A549 (cell line): ENCODE measurements at regions not wholly inside any gene's neighbourhood (a gene's known extent, or its start where the extent isn't known, plus 50 kb on each side); places are given as distances from the start of the nearest gene placed in this dataset.

Experiments used
- ATAC-seq, 2 experiments: fragments of 200-7000 bp in 1 of 2; fragments of >200 bp in 1 of 2; cut with Nextera tagmentation in 1 of 2; cut with Tn5 transposase in 1 of 2; 3 replicates each; pipeline versions ENCODE4 v1.8.0 to v1.9.1; 2018 to 2020; ENCODE audit warnings: mild to moderate bottlenecking in 1 of 2, moderate library complexity in 1 of 2
- CTCF ChIA-PET: fragments of 300-600 bp; sonication (Branson Sonifier 250); formaldehyde crosslinking; extraction: SDS; loops from one replicate; lab custom pipeline; 2021; ENCODE audit warnings: antibody characterized with exemption, inconsistent platforms; lab: Yijun Ruan, JAX
- POLR2A ChIA-PET: fragments of 350-600 bp; formaldehyde crosslinking; extraction: SDS; loops from one replicate; lab custom pipeline; 2021; ENCODE audit warnings: antibody characterized with exemption, inconsistent platforms; lab: Yijun Ruan, JAX
- DNase-seq, 2 experiments: peaks; one replicate each; pipeline versions ENCODE4 v3.0.0 to v3.0.0-alpha.2; 2011 to 2016; ENCODE audit warnings: low read depth in 1 of 2, low spot score in 1 of 2
- FAIRE-seq: peaks from 2 replicates; lab custom pipeline; 2011; peaks lifted over from hg19 to GRCh38; lab: Jason Lieb, UNC
- H3K27ac ChIP-seq, 2 experiments: fragments of >200 bp; sonication (Bioruptor Twin); formaldehyde crosslinking; 3 replicates each; pipeline ENCODE4 v1.5.1; 2016 to 2017
- H3K4me1 ChIP-seq: fragments of >200 bp; sonication (Bioruptor Twin); formaldehyde crosslinking; 3 replicates; pipeline ENCODE4 v1.6.1; 2016
- H3K4me2 ChIP-seq: fragments of >200 bp; sonication (Bioruptor Twin); formaldehyde crosslinking; 3 replicates; pipeline ENCODE4 v1.6.1; 2016
- H3K4me3 ChIP-seq: fragments of >200 bp; sonication (Bioruptor Twin); formaldehyde crosslinking; 3 replicates; pipeline ENCODE4 v1.5.1; 2016
- H3K9me3 ChIP-seq: fragments of >200 bp; sonication (Bioruptor Twin); formaldehyde crosslinking; 3 replicates; pipeline ENCODE4 v1.6.1; 2016
- ATOH8 ChIP-seq: fragments of 250-450 bp; sonication (Bioruptor Pico); IDR thresholded peaks from 2 replicates; pipeline ENCODE4 v1.5.0; 2020; ENCODE audit warnings: low read depth, mild to moderate bottlenecking, moderate library complexity
- BCL3 ChIP-seq: fragments of >200 bp; sonication (Bioruptor Twin); formaldehyde crosslinking; IDR thresholded peaks from 3 replicates; pipeline ENCODE4 v1.6.1; 2016
- BHLHE40 ChIP-seq: IDR thresholded peaks from 2 replicates; pipeline ENCODE4 v1.6.1; 2012; ENCODE audit warnings: low read depth, low read length, inconsistent platforms
- CBX2 ChIP-seq: fragments of 200-600 bp; sonication (generic); IDR thresholded peaks from 2 replicates; pipeline ENCODE4 v1.6.1; 2016; ENCODE audit warnings: low read depth, mild to moderate bottlenecking, borderline replicate concordance
- CBX8 ChIP-seq: fragments of 200-600 bp; sonication (generic); IDR thresholded peaks from 2 replicates; pipeline ENCODE4 v1.6.1; 2016
- CEBPB ChIP-seq, 2 experiments: fragments of >200 bp in 1 of 2; sonication (Bioruptor Twin) in 1 of 2; formaldehyde crosslinking in 1 of 2; IDR thresholded peaks; 2 replicates each; pipeline ENCODE4 v1.6.1; 2012 to 2016
- CHD2 ChIP-seq: fragments of 150-350 bp; IDR thresholded peaks from 2 replicates; pipeline ENCODE4 v1.6.1; 2014; ENCODE audit warnings: low read length; ENCODE audit not compliant: partially characterized antibody
- CHD4 ChIP-seq: fragments of 200-600 bp; sonication (generic); IDR thresholded peaks from 2 replicates; pipeline ENCODE4 v1.6.1; 2016; ENCODE audit warnings: antibody characterized with exemption, mild to moderate bottlenecking, borderline replicate concordance
- CTCF ChIP-seq: fragments of >200 bp; sonication (Bioruptor Twin); formaldehyde crosslinking; IDR thresholded peaks from 3 replicates; pipeline ENCODE4 v1.5.1; 2016
- EHF ChIP-seq: fragments of 250-450 bp; sonication (Bioruptor Pico); IDR thresholded peaks from 2 replicates; pipeline ENCODE4 v1.5.0; 2020; ENCODE audit warnings: mild to moderate bottlenecking
- EHMT2 ChIP-seq: fragments of 200-600 bp; sonication (generic); IDR thresholded peaks from 2 replicates; pipeline ENCODE4 v1.6.1; 2016; ENCODE audit warnings: antibody characterized with exemption, low read depth, mild to moderate bottlenecking, moderate library complexity
- EP300 ChIP-seq, 2 experiments: fragments of >200 bp; sonication (Bioruptor Twin); formaldehyde crosslinking; IDR thresholded peaks; 2 replicates in 1 of 2; 3 replicates in 1 of 2; pipeline ENCODE4 v1.6.1; 2016 to 2017
- ESRRA ChIP-seq: fragments of 150-350 bp; IDR thresholded peaks from 2 replicates; pipeline ENCODE4 v1.6.1; 2014; ENCODE audit warnings: mild to moderate bottlenecking, low read length, borderline replicate concordance
- FOSL2 ChIP-seq, 2 experiments: fragments of 450-650 bp in 1 of 2; fragments of >200 bp in 1 of 2; sonication (Bioruptor Twin) in 1 of 2; formaldehyde crosslinking; IDR thresholded peaks; 2 replicates each; pipeline versions ENCODE4 v1.5.0 to v1.6.1; 2016 to 2020; ENCODE audit warnings: mild to moderate bottlenecking in 1 of 2, moderate library complexity in 1 of 2
- FOXS1 ChIP-seq: fragments of 250-450 bp; sonication (Bioruptor Pico); IDR thresholded peaks from 2 replicates; pipeline ENCODE4 v1.5.0; 2020; ENCODE audit warnings: mild to moderate bottlenecking, moderate library complexity
- HES2 ChIP-seq: fragments of >200 bp; sonication (Bioruptor Twin); formaldehyde crosslinking; IDR thresholded peaks from 2 replicates; pipeline ENCODE4 v1.6.1; 2016
- HEYL ChIP-seq: fragments of 250-450 bp; sonication (Bioruptor Pico); IDR thresholded peaks from 2 replicates; pipeline ENCODE4 v1.8.0; 2021; ENCODE audit warnings: mild to moderate bottlenecking, moderate library complexity
- HMGXB4 ChIP-seq: fragments of 250-450 bp; sonication (Bioruptor Pico); IDR thresholded peaks from 2 replicates; pipeline ENCODE4 v1.5.0; 2021; ENCODE audit warnings: mild to moderate bottlenecking, moderate library complexity, borderline replicate concordance
- HOXB5 ChIP-seq: fragments of 250-450 bp; sonication (Bioruptor Pico); IDR thresholded peaks from 2 replicates; pipeline ENCODE4 v1.5.0; 2020; ENCODE audit warnings: mild to moderate bottlenecking, moderate library complexity
- MAX ChIP-seq: IDR thresholded peaks from 2 replicates; pipeline ENCODE4 v1.6.1; 2012
- NFE2L2 ChIP-seq: fragments of 150-350 bp; conservative IDR thresholded peaks from 2 replicates; pipeline ENCODE4 v1.6.1; 2014; ENCODE audit warnings: low read length
- NPAS2 ChIP-seq: fragments of 250-450 bp; sonication (Bioruptor Pico); IDR thresholded peaks from 2 replicates; pipeline ENCODE4 v1.8.0; 2022; ENCODE audit warnings: mild to moderate bottlenecking, moderate library complexity, borderline replicate concordance
- NR3C1 ChIP-seq: fragments of >200 bp; sonication (Bioruptor Twin); formaldehyde crosslinking; IDR thresholded peaks from 3 replicates; pipeline ENCODE4 v1.6.1; 2017
- PHF8 ChIP-seq: fragments of 200-600 bp; sonication (generic); IDR thresholded peaks from 2 replicates; pipeline ENCODE4 v1.6.1; 2016; ENCODE audit warnings: low read depth, mild to moderate bottlenecking, antibody characterized with exemption, moderate library complexity, borderline replicate concordance
- POLR2A ChIP-seq: IDR thresholded peaks from 2 replicates; pipeline ENCODE4 v1.6.1; 2012; ENCODE audit warnings: mild to moderate bottlenecking, low read length
- RAD21 ChIP-seq, 2 experiments: fragments of >200 bp in 1 of 2; sonication (Bioruptor Twin) in 1 of 2; formaldehyde crosslinking in 1 of 2; IDR thresholded peaks in 1 of 2; conservative IDR thresholded peaks in 1 of 2; 2 replicates in 1 of 2; 3 replicates in 1 of 2; pipeline ENCODE4 v1.6.1; 2012 to 2018; ENCODE audit warnings: inconsistent platforms in 1 of 2
- RFX5 ChIP-seq: fragments of 450-650 bp; IDR thresholded peaks from 2 replicates; pipeline ENCODE4 v1.7.1; 2014; ENCODE audit warnings: antibody characterized with exemption, mild to moderate bottlenecking, moderate library complexity
- SMC3 ChIP-seq: fragments of >200 bp; sonication (Bioruptor Twin); formaldehyde crosslinking; IDR thresholded peaks from 3 replicates; pipeline ENCODE4 v1.6.1; 2018; ENCODE audit warnings: inconsistent platforms
- ZFP36 ChIP-seq: fragments of 450-650 bp; IDR thresholded peaks from 2 replicates; pipeline ENCODE4 v1.6.1; 2014; ENCODE audit warnings: borderline replicate concordance; ENCODE audit not compliant: partially characterized antibody
- ZSCAN20 ChIP-seq: fragments of 250-450 bp; sonication (Bioruptor Pico); IDR thresholded peaks from 2 replicates; pipeline ENCODE4 v1.8.0; 2022; ENCODE audit warnings: mild to moderate bottlenecking, moderate library complexity
- WGBS: methylation state at CpG from one replicate; pipeline ENCODE4 v1.1.6; 2017; ENCODE audit errors: missing lambda C conversion rate; 5-methylcytosine and 5-hydroxymethylcytosine counted together

- DNase-seq: no peak
- TF ChIP-seq NPAS2 (CRISPR knock-in tag) (no peak), FOSL2 (IDR thresholded peaks at IDR 0.05) (no peak), FOSL2 (CRISPR knock-in tag; IDR thresholded peaks at IDR 0.05) (no peak), RAD21 (conservative IDR thresholded peaks at IDR 0.05 in 1 of 2, IDR thresholded peaks at IDR 0.05 in 1 of 2) (peak in 1 of 2 experiments; percentile 37; a peak in 2 of 5 replicates), EHMT2 (no peak), HES2 (no peak)
- Histone ChIP-seq H3K9me3 (no peaks in the 10 kb centered on the region), H3K4me3 (no peak overlapping the region), H3K4me1 (no peaks in the 10 kb centered on the region), H3K27ac (no peak overlapping the region), H3K4me2 (no peak overlapping the region)
- ChIA-PET CTCF (interaction anchor here (0.9 to 1.6 kb wide), 3 partner anchors 12 to 84 kb away, joined by 3 to 6 read pairs (median 3); no protein-coding TSS in a partner anchor), POLR2A (no interaction called here)
- ATAC-seq: peak in 1 of 2 experiments; percentile 61; a peak in 2 of 6 replicates
- no peak for FAIRE-seq
- 0% methylated on average over 1 of the region's 1 CpG for whole genome bisulfite sequencing
Measured at GRCh38 chr1:222124602-222125001, 382.7 kb upstream of the DUSP10 start.

- Histone ChIP-seq H3K4me3 (no peak overlapping the region), H3K27ac (no peak overlapping the region), H3K4me1 (no peaks in the 10 kb centered on the region), H3K9me3 (no peaks in the 10 kb centered on the region), H3K4me2 (no peak overlapping the region)
- ChIA-PET CTCF (interaction anchor here (1.1 kb wide), 1 partner anchor 28 kb away, joined by 3 read pairs; no protein-coding TSS in a partner anchor), POLR2A (no interaction called here)
- FAIRE-seq: no peak
- DNase-seq: no peak
- 53% methylated on average over 2 of the region's 2 CpGs for WGBS
- TF ChIP-seq PHF8 (no peak), CHD4 (no peak), BHLHE40 (no peak), BCL3 (no peak), HMGXB4 (CRISPR knock-in tag) (no peak), EP300 (IDR thresholded peaks at IDR 0.05) (no peak), POLR2A (no peak), CHD2 (no peak), RFX5 (no peak), CBX8 (no peak), HOXB5 (no peak), CEBPB (IDR thresholded peaks at IDR 0.05) (no peak), FOXS1 (CRISPR knock-in tag) (no peak), ESRRA (no peak), NR3C1 (no peak), MAX (no peak), RAD21 (conservative IDR thresholded peaks at IDR 0.05 in 1 of 2, IDR thresholded peaks at IDR 0.05 in 1 of 2) (no peak)
- no peak for ATAC-seq
Measured at GRCh38 chr1:222123111-222123510, 381.2 kb upstream of the DUSP10 start.

- ATAC-seq: no peak
- POLR2A ChIA-PET: no interaction called here
- CTCF ChIA-PET: interaction anchor here (1.1 kb wide), 1 partner anchor 28 kb away, joined by 3 read pairs; no protein-coding TSS in a partner anchor
- Histone ChIP-seq H3K4me3 (no peak overlapping the region), H3K4me2 (no peak overlapping the region), H3K9me3 (no peaks in the 10 kb centered on the region), H3K4me1 (no peaks in the 10 kb centered on the region), H3K27ac (no peak overlapping the region)
- DNase-seq: no peak
- FAIRE-seq: no peak
- WGBS: 2% methylated on average over 2 of the region's 2 CpGs
- no peak for TF ChIP-seq ATOH8 (CRISPR knock-in tag)
- no peak for TF ChIP-seq MAX
- TF ChIP-seq HEYL (CRISPR knock-in tag): no peak
- TF ChIP-seq ZSCAN20 (CRISPR knock-in tag): no peak
- no peak for TF ChIP-seq NFE2L2
- TF ChIP-seq EHF (CRISPR knock-in tag): no peak
- TF ChIP-seq SMC3: no peak
- no peak for TF ChIP-seq PHF8
- TF ChIP-seq EHMT2: no peak
- TF ChIP-seq CTCF: no peak
- no peak for TF ChIP-seq CBX2
- no peak for TF ChIP-seq ZFP36
Measured at GRCh38 chr1:222117809-222118208, 375.9 kb upstream of the DUSP10 start.
